Fibroblast of peridontal ligament (primary cell): ENCODE measurements at regions not wholly inside any gene's neighbourhood (a gene's known extent, or its start where the extent isn't known, plus 50 kb on each side); places are given as distances from the start of the nearest gene placed in this dataset.

Source experiments
- DNase-seq: peaks from one replicate; pipeline ENCODE4 v3.0.0-alpha.2; 2010; ENCODE audit errors: extremely low read depth

DNA sequence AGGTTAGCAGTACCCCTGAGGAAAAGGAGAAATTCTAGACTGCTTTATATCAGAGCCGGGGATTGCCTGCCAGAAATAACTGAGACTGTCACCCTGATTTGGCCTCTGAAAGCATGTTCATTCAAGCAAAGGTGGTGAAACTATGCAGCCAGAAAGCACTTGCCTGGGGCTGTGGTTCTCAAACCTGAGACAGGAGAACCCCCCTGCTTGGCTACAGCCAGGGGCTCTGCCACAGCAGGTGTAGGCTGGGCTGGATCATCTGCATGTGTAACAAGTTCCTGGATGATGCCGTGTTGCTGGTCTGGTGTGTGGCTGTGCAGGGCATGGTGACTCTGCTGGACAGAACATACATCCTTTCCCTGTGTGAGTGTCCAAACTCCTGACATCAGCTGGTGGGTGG, 157.8 kb downstream of the NXNL2 start:
- no peak for DNase-seq

GRCh38 chr9:88694625-88695024, 159.6 kb downstream of the NXNL2 start:
- DNase-seq: no peak

DNA sequence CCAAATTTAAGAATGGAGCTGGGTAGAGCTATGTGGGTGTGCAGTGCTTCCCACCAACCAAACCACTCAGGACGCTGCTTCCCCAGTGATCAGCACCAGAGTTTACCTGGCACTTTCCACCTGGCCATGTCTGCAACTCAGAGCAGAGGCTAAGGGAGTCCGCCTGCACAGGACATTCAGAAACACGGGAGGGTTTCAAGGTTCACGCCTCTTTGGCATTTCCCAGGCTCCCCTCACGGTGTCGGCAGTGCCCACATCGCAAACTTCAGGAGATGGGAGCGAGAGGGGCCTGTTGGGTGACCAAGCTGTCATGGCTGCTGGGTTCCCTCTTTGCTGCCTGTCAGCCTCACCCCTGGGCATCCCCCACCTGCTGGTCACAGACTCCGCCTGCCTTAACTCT, 161.5 kb downstream of the NXNL2 start:
- no peak for DNase-seq

DNA sequence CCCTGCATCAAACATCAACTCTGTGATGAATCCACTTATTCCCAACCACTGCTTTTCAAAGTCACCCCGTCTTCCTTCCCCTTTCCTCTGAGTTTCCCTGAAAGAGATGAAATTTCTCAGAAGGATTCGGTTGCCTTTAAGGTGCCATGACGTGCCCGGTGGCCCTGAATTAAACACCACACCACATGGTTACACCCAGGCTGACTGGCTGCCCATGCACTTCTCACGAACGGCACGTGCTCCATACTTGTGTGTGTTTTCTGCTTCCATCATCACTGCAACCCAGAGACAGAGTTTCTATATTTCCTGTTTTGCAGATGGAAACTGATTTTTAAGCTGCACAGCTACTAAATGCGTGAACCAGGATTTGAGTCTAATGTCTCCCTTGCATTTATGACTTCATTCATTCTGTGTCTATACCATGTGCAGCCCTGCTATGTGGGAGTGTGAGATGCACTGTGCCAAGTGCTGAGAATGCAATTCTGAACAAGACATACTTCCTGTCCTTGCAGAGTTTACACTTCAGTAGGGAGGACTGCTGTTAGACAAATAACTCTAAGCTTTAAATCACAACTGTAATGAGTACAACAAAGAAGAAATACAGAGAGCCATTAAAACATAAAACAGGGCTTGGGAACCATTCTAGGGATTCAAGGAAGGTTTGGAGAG, 162.9 kb downstream of the NXNL2 start:
- no peak for DNase-seq

DNA sequence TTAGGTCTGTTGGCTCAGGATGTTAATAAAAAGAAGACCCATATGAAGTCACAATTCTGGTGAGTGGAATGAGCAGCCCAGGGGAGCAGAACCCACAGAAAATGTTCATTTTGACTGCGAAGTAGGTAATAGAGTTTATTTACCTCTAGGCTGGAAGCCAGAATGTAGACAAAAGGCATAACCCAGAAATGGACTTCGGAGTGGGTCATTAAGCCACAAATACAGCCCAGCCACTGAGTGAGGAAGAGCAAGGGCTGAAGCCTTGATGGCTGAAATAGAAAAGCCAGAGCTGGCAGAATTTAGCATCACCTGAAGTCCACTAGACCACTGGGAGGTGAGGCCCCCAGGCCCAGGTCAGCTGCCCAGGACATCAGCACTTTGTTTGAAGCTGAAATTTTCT, 168.0 kb downstream of the NXNL2 start:
- DNase-seq: no peak

GRCh38 chr9:88706193-88707113, 171.5 kb downstream of the NXNL2 start:
- no peak for DNase-seq

DNA sequence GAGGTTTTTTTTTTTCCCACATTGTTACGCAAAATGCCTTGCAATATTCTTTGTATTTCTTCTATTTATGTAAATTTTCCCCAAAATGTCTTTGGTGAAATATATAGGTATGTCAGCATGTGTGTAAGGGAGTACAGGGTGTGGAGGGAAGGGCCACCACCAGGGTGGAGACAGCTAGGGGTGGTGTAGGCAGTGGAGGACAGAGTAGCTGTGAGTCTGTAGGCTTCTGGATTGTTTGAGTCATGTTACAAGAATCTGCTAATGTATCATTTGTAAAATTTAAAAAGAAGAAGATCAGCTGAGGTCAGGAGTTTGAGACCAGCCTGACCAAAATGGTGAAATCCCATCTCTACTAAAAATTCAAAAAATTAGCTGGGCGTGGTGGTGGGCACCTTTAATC, 175.5 kb downstream of the NXNL2 start:
- no peak for DNase-seq

GRCh38 chr9:88711719-88712118, 176.7 kb downstream of the NXNL2 start:
- no peak for DNase-seq

GRCh38 chr9:88712484-88712883, 177.5 kb downstream of the NXNL2 start:
- DNase-seq: no peak

DNA sequence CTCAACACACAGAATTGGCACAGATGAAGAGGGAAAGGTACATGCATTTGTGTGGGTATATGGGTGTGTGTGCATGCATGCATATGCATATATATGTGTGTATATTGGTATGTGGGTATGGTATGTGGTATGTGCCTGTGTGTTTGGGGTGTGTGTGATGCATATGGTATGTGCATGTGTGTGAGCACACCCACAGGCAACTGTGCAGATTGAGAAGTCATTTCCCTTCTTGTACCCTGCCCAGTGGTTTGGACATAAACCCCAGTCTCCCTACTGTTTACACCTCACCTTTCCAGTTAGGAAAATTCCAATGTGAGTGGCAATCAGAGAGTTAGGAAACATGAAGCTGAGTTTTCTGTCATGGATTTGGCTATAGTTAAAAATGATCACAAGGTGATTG, 178.0 kb downstream of the NXNL2 start:
- DNase-seq: no peak

DNA sequence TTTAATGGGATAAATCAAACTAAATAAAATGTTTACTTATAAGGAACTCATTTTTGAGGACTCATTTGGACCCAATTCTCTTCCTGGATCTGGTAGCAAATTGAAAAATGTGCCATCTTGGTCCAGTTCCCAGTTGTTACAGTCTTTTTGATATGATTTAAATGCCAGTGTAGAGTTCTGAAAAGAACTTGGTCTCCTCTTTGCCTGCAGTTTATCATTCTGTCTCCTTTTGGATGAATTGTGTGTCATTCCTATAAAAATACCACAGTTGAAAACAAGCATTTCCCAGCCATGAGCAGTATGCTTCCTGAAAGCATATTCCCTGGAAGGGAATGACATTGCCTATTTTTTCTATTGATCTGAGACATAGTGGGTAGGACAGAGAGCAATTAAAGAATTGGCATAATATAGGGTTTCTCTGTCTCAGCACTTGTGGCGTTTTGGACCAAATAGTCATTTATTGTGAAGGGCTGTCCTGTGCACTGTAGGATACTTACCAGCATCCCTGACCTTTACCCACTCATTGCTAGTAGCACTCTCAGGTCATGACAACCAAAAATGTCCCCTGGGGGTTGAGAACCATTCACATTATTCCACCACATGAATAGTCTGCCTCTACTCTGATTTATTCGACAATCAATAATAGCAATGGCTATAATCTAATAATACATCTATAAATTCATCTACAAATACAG, 181.8 kb downstream of the NXNL2 start:
- no peak for DNase-seq

DNA sequence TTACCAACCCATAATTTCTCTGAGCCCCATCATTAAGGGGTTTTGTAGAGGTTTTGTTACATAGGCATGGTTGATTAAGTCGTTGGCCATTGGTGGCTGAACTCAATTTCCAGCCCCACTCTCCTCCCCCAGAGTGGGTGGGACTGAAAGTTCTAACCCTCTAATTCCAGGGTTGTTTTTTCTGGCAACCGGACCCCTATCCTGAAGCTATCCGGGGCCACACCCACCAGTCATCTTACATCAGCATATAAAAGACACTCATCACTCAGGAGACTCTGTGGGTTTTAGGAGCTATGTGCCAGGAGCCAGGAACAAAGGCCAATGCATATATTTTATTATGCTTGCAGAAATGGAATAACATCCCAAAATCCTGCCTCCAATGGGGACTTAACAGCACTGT, 186.0 kb downstream of the NXNL2 start:
- DNase-seq: peak; percentile 62

GRCh38 chr9:88721495-88722279, 186.7 kb downstream of the NXNL2 start:
- DNase-seq: no peak

GRCh38 chr9:88722753-88723152, 187.8 kb downstream of the NXNL2 start:
- peak; percentile 40 for DNase-seq

- no peak for DNase-seq
Observed at GRCh38 chr9:88723751-88724150, 188.8 kb downstream of the NXNL2 start.

GRCh38 chr9:88724331-88724730, 189.4 kb downstream of the NXNL2 start:
- DNase-seq: no peak

GRCh38 chr9:88725300-88726019, 190.5 kb downstream of the NXNL2 start:
- no peak for DNase-seq

- DNase-seq: no peak
Observed at GRCh38 chr9:88726803-88727202, 191.8 kb downstream of the NXNL2 start.

DNA sequence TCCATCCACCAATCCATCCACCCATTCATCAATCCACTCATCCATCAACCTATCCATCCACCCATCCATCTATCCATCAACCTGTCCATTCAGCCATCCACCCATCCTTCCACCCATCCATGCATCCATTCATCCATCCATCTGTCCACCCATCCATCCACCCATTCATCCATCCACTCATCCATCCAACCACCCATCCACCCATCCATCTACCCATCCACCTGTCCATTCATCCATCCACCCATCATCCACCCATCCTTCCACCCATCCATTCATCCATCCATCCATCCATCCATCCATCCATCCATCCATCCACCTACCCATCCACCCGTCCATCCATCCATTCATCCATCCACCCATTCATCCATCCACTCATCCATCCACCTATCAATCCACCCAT, 195.8 kb downstream of the NXNL2 start:
- no peak for DNase-seq

DNA sequence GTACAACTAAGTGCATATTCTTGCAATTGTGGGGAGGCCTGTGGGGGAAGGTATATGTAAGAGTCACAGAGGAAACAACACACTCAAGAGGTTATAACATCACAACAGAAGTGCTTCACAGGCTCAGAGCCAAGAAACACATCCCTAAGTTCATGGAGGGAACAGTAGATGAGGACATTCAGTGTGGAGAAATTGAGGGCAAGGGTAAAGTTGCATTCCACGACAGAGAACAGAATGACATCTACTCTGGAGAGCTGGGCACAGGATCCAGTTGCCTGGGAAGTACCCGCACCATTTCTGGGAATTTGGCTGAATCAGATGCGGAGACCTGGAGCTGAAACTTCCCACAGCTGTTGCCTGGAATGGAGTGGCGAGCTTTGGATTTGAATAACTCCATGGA, 197.2 kb downstream of the NXNL2 start:
- DNase-seq: peak; percentile 56
